Hematopoietic multipotent progenitor cell treated with erythropoietin and hydrocortisone succinate and interleukin-3 and kit ligand, for 17 days (in vitro differentiated cells): ENCODE measurements at regions not wholly inside any gene's neighbourhood (a gene's known extent, or its start where the extent isn't known, plus 50 kb on each side); places are given as distances from the start of the nearest gene placed in this dataset.
"Not testable (repeated sequence)": the region's sequence is repeated elsewhere in the genome, so short reads cannot be mapped to it uniquely, and the experiment has no call there.

Experiments used
- DNase-seq: peaks from one replicate; pipeline ENCODE4 v3.0.0-alpha.2; 2015; ENCODE audit warnings: low spot score

DNA sequence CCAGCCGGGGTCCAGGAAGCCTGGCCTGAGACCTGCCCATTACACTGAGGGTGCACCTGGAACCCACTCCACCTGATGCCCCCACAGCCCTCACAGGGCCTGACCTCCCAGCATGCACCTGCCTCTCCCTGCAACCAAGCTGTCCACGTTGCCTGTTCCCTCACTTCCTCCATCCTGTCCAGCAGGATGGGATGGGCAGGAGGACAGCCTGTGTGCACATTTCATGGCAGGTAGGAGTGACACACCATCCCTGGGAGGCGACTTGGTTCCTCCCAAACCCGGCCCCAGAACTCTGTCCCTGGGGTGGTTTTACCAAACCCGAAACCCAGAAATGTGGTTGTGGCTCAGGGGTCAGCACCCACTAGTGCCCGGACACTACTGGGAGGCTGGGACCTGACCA, 203.8 kb upstream of the ZNF519 start:
- DNase-seq, result not testable (repeated sequence)

DNA sequence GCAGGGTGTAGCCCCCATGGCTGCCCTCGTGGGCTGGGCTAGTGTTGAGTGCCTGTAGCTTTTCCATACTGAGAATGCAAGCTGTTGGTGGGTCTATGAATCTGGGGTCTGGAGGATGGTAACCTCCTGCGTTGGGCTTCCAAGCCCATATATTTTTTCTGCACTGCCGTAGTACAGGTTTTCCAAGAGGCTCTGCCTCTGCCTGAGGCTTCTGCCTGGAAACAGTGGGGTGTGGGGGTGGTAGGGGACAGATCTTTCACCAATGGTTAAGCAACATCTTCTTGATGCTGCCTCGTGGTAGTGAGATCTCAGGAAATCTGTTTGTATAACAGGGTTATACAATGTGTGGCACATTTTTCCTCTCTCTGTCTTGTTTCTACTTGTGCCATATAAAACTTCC, 189.0 kb upstream of the ZNF519 start:
- DNase-seq, result not testable (repeated sequence)

DNA sequence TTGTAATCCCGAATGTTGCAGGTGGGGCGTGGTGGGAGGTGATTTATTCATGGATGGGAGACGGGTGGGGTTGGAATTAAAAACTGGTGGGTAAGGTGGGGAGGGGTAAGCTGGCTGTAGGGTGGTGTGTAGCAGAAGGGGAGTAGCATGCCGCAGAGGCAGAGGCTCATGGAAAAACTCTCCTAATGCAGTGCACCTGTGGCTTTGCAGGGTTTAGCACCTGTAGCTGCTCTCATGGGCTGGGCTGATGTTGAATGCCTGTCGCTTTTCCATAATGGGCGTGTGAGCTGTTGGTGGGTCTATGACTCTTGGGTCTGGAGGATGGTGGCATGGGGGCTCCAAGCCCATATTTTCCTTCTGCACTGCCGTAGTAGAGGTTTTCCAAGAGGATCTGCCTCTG, 169.0 kb upstream of the ZNF519 start:
- not testable (repeated sequence) for DNase-seq

DNA sequence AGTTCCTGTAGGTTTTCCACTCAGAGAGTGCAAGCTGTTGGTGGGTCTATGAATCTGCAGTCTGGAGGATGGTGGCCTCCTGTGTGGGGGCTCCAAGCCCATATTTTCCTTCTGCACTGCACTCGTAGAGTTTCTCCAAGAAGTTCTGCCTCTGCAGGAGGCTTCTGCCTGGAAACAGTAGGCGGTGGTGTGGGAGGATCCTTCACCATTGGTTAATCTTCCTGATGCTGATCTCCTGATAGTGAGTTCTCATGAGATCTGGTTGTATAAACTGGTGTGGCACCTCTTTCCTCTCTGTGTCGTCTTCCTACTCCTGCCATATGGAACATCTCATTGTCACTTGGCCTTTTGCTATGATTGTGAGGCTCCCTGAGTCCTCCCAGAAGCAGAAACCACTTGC, 162.8 kb upstream of the ZNF519 start:
- DNase-seq, result not testable (repeated sequence)

DNA sequence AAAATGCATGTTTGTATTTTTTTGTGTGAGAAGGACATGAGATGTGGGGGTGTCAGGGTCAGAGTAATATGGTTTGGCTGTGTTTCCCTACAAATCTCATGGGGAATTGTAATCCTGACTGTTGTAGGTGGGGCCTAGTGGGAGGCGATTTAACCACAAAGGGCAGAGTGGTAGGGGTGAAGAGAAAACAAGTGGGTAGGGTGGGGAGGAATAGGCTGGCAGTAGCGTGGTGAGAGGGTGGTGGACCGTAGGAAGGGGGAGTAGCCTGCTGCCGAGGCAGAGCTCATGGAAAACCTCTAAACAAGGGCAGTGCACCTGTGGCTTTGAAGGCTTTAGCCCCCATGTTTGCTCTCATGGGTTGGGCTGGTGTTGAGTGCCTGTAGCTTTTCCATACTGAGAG, 152.8 kb upstream of the ZNF519 start:
- DNase-seq, result no peak

DNA sequence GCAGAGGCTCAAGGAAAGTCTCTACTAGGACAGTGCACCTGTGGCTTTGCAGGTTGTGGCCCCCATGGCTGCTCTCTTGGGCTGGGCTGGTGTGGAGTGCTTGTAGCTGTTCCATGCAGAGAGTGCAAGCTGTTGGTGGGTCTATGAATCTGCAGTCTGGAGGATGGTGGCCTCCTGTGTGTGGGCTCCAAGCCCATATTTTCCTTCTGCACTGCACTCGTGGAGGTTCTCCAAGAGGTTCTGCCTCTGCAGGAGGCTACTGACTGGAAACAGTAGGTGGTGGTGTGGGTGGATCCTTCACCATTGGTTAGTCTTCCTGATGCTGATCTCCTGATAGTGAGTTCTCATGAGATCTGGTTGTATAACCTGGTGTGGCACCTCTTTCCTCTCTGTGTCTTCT, 143.2 kb upstream of the ZNF519 start:
- not testable (repeated sequence) for DNase-seq

- not testable (repeated sequence) for DNase-seq
These were observed 133.6 kb upstream of the ZNF519 start for GRCh38 chr18:14265637-14266410.

DNA sequence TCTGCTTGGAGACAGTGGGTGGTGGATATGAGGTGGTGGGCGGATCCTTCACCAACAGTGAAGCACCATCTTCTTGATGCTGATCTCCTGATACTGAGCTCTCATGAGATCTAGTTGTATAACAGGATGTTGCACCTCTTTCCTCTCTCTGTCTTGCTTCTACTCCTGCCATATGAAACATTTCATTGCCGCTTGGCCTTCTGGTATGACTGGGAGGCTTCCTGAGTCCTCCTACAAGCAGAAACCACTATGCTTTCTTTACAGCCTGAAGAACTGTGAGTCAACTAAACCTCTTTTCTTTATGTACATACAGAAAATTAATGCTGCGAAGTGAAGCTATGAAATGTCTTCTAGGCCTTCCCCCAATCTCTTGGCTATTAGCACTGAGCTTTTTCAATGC, 130.6 kb upstream of the ZNF519 start:
- not testable (repeated sequence) for DNase-seq

DNA sequence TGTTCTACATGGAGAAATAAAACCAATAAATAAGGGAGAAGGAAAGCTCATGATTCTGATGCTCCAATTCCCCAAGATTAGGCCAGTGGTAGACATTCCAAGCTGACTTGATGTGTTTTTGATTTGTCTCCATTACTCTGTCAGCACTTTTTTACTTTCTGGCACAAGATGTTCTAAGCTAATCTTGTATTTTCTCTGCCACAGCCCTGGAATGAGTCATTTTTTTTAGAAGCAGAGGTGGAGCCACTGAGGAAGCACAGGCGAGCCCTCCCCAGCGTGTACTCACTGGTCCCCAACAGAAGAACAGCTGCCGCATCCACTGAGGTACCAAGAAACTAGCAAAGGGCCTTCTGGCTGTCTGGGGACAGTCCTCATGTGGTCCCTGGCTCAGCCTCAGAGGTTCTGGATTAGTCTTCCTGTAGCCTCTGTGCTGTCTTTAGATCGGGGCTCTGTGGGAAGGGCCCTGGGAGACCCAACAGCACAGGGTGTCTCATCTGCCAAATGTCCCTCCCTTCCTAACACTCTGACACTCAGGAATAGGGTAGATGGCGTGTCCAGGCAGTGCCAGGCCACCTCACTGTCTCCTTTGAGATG, 117.9 kb upstream of the ZNF519 start:
- not testable (repeated sequence) for DNase-seq

- not testable (repeated sequence) for DNase-seq
These were observed 107.0 kb upstream of the ZNF519 start for GRCh38 chr18:14239224-14239623.

- peak; percentile 5 for DNase-seq
These were observed 104.3 kb upstream of the ZNF519 start for GRCh38 chr18:14236356-14237048.

DNA sequence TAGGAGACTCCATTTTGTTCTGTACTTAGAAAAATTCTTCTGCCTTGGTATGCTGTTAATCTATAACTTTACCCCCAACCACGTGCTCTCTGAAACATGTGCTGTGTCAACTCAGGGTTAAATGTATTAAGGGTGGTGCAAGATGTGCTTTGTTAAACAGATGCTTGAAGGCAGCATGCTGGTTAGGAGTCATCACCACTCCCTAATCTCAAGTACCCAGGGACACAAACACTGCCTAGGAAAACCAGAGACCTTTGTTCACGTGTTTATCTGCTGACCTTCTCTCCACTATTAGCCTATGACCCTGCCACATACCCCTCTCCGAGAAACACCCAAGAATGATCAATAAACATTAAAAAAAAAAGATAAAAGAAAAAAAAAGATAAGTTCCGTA, 93.0 kb upstream of the ZNF519 start:
- not testable (repeated sequence) for DNase-seq

GRCh38 chr18:14224551-14225285, 92.5 kb upstream of the ZNF519 start:
- not testable (repeated sequence) for DNase-seq

DNA sequence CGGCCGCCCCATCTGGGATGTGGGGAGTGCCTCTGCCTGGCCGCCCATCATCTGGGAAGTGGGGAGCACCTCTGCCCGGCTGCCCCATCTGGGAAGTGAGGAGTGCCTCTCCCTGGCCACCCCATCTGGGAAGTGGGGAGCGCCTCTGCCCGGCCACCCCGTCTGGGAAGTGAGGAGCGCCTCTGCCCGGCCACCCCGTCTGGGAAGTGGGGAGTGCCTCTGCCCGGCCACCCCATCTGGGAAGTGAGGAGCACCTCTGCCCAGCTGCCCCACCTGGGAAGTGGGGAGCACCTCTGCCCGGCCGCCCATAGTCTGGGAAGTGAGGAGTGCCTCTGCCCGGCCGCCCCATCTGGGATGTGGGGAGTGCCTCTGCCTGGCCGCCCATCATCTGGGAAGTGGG, 91.7 kb upstream of the ZNF519 start:
- DNase-seq, result not testable (repeated sequence)

DNA sequence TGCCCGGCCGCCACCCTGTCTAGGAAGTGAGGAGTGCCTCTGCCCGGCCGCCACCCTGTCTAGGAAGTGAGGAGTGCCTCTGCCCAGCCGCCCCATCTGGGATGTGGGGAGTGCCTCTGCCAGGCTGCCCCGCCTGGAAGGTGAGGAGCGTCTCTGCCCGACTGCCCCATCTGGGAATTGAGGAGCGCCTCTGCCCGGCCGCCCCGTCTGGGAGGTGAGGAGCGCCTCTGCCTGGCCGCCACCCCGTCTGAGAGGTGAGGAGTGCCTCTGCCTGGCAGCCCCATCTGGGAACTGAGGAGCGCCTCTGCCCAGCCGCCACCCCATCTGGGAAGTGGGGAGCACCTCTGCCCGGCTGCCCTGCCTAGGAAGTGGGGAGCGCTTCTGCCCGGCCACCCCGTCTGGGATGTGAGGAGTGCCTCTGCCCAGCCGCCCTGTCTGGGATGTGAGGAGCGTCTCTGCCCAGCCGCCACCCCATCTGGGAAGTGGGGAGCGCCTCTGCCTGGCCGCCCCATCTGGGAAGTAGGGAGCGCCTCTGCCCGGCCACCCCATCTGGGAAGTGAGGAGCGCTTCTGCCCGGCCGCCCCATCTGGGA, 91.1 kb upstream of the ZNF519 start:
- DNase-seq, result not testable (repeated sequence)

DNA sequence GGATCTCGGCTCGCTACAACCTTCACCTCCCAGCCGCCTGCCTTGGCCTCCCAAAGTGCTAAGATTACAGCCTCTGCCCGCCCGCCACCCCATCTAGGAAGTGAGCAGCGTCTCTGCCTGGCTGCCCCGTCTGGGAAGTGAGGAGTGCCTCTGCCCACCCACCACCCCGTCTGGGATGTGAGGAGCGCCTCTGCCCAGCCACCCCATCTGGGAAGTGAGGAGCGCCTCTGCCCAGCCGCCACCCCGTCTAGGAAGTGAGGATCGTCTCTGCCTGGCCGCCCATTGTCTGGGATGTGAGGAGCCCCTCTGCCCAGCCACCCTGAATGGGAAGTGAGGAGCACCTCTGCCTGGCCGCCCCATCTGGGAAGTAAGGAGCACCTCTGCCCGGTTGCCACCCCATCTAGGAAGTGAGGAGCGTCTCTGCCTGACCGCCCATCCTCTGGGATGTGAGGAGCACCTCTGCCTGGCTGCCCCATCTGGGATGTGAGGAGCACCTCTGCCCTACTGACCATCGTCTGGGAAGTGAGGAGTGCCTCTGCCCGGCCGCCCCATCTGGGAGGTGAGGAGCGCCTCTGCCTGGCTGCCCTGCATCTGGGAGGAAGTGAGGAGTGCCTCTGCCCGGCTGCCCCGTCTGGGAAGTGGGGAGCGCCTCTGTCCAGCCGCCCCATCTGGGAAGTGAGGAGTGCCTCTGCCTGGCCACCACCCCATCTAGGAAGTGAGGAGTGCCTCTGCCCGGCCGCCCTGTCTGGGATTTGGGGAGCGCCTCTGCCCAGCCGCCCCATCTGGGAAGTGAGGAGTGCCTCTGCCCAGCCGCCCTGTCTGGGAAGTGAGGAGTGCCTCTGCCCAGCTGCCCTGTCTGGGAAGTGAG, 90.4 kb upstream of the ZNF519 start:
- not testable (repeated sequence) for DNase-seq

DNA sequence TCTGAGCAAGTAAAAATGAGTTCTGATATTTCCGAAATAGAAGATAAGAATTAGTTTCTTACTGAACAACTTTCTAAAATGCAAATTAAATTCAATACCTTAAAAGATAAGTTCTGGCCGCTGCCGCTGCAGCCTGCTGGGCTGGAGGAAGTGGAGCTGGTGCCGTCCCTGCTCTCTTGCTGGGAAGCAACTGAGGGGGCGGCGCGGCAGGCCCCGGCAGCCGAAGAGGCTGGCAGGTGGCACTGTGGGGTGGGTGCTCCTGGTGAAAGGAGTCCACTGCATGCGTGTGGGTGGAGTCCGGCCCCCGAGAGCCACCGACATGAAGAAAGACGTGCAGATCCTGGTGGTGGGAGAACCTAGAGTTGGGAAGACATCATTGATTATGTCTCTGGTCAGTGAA, 89.5 kb upstream of the ZNF519 start:
- DNase-seq, result no peak

DNA sequence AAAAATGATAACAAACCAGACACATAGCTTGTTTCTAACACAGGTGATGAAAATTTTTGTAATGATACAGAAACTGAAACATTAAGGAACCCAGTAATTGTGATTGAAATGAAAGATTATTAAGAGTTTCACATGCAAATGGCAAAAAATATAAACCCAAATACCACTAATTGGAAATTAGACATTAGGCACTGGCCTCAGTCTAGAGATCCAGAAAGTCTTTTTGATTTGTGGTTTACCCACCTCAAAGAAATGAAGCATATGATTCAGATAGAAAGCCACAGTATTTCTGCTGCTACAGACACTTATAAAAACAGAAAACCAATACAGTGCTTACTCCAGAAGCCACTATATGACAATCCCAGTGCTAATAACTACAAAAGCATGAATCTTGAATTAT, 83.7 kb upstream of the ZNF519 start:
- not testable (repeated sequence) for DNase-seq

GRCh38 chr18:14203424-14203823, 71.2 kb upstream of the ZNF519 start:
- DNase-seq, result not testable (repeated sequence)

DNA sequence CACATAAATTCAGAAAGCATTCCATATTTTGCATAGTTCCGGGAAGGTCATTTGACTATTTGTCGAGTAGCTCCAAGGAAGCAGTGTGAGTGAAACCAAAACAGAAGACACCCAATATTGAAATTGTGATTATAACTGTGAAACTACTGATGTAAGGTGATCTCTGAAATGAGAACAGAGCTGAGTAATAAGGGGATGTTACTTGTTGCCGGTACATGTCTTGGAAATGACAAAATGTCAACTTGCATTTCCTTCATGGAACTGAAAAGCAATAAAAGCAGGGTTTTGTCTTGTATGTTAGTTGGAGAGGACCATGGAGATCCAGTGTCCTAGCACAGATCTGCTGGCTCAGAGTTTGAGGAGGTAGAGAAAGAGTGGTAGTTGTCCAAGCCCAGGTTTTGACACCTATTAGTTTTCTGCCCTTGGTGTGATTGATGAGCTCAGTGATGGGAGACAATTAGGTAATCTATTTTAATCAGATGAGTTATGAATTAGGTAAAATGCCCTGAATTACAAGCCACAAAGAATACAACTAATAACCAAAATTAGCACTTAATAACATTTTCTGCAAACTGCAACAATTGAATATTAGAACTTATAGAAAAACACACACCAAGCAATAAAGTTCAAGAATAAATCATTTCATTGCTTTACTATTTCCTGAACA, 58.7 kb upstream of the ZNF519 start:
- not testable (repeated sequence) for DNase-seq
